Glutamatergic neuron (in vitro differentiated cells): ENCODE measurements at regions not wholly inside any gene's neighbourhood (a gene's known extent, or its start where the extent isn't known, plus 50 kb on each side); places are given as distances from the start of the nearest gene placed in this dataset.

Experiments
- DNase-seq: peaks from one replicate; pipeline ENCODE4 v3.0.0; 2022
- H3K27ac Mint-ChIP-seq: one replicate; pipeline ENCODE4 v1.8.0; 2020; ENCODE audit warnings: mild to moderate bottlenecking, mixed read lengths, inconsistent platforms; ENCODE audit not compliant: unreplicated experiment
- H3K27me3 Mint-ChIP-seq: one replicate; pipeline ENCODE4 v1.8.0; 2020; ENCODE audit warnings: mild to moderate bottlenecking, moderate library complexity, mixed read lengths, inconsistent platforms; ENCODE audit not compliant: unreplicated experiment
- H3K36me3 Mint-ChIP-seq: one replicate; pipeline ENCODE4 v1.8.0; 2020; ENCODE audit warnings: mild to moderate bottlenecking, mixed read lengths, inconsistent platforms; ENCODE audit not compliant: unreplicated experiment
- H3K4me1 Mint-ChIP-seq: one replicate; pipeline ENCODE4 v1.8.0; 2020; ENCODE audit warnings: mild to moderate bottlenecking, low read depth, mixed read lengths, inconsistent platforms; ENCODE audit not compliant: unreplicated experiment
- H3K4me3 Mint-ChIP-seq: one replicate; pipeline ENCODE4 v1.8.0; 2020; ENCODE audit warnings: mild to moderate bottlenecking, mixed read lengths, inconsistent platforms; ENCODE audit not compliant: unreplicated experiment
- H3K9me3 Mint-ChIP-seq: one replicate; pipeline ENCODE4 v1.8.0; 2020; ENCODE audit warnings: mild to moderate bottlenecking, moderate library complexity, mixed read lengths, inconsistent platforms; ENCODE audit not compliant: unreplicated experiment
- TF ChIP-seq, protein P1 (sequence below): fragments of 200-600 bp; sonication (generic); IDR thresholded peaks from one replicate; pipeline ENCODE4 v1.5.0; 2021; ENCODE audit not compliant: partially characterized antibody, unreplicated experiment

DNA sequence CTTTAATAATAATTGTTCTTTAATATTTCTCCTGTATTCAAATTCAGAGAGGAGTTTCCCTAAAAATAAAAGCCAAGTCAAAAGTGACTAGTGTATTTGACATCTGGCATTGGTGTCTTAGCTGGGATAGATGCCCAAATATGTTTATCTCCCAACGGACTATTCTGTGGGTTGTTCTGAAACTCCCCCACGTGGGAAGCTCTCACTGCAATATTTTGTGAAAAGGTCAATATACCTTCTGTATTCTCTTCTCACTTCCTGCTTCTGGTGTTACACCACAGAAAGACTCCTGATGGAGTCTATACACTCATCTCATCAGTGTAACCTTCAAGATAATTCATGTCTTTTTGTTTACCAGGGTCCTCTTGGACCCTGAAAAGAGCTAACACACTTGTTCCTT, 2052.8 kb upstream of the TENM3 start:
- H3K27ac Mint-ChIP-seq, result no peak overlapping the region
- no peak overlapping the region for H3K4me3 Mint-ChIP-seq
- no peaks in the 10 kb centered on the region for H3K27me3 Mint-ChIP-seq
- no peaks in the 10 kb centered on the region for H3K9me3 Mint-ChIP-seq
- DNase-seq, result no peak
- TF ChIP-seq, protein P1, sequence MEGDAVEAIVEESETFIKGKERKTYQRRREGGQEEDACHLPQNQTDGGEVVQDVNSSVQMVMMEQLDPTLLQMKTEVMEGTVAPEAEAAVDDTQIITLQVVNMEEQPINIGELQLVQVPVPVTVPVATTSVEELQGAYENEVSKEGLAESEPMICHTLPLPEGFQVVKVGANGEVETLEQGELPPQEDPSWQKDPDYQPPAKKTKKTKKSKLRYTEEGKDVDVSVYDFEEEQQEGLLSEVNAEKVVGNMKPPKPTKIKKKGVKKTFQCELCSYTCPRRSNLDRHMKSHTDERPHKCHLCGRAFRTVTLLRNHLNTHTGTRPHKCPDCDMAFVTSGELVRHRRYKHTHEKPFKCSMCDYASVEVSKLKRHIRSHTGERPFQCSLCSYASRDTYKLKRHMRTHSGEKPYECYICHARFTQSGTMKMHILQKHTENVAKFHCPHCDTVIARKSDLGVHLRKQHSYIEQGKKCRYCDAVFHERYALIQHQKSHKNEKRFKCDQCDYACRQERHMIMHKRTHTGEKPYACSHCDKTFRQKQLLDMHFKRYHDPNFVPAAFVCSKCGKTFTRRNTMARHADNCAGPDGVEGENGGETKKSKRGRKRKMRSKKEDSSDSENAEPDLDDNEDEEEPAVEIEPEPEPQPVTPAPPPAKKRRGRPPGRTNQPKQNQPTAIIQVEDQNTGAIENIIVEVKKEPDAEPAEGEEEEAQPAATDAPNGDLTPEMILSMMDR, result no peak
- no peaks in the 10 kb centered on the region for H3K36me3 Mint-ChIP-seq
- peaks cover 8% of the 10 kb centered on the region for H3K4me1 Mint-ChIP-seq

DNA sequence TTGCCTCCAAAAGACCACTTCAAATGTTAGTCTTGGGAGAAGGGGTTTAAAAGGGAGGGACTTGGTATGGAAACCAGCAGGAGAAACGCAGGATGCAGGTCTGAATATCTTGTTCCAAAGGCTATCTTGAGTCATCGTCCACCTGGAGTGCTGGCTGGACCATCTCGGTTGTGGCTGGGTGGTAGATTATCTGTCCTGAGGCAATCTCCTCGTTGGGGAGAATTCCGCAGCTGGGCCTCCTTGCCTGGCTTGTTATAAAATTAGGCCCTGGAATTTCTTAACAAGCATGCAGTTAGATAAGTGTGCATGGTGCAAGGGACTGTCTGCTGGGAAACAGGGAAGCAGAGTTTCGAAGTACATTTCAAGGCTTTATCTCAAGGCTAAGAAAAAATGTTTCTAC, 2045.7 kb upstream of the TENM3 start:
- Mint-ChIP-seq H3K36me3 (no peaks in the 10 kb centered on the region), H3K27me3 (no peaks in the 10 kb centered on the region), H3K27ac (no peak overlapping the region), H3K9me3 (peaks cover 3% of the 10 kb centered on the region), H3K4me1 (peaks cover 8% of the 10 kb centered on the region), H3K4me3 (no peak overlapping the region)
- no peak for DNase-seq
- TF ChIP-seq, protein P1, result no peak

DNA sequence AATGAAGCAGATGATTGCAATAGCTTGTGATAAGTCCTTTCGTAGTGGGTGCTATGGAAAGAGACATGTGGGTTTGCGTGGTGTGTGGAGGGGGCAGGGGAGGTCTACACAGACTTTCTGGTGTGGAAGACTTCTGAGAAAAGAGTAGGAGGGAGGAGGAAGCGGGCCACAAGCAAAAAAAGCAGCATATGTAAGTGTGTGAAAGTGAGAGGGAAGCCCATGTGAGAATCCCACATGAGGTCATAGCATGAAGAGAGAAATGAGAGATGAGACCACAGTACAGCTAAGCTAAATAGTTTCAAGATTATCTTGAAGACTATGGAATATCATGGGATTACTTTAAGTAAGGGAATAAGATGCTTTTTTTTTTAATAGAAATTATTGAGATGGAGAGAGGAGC, 2039.9 kb upstream of the TENM3 start:
- TF ChIP-seq, protein P1, result no peak
- Mint-ChIP-seq H3K4me1 (no peaks in the 10 kb centered on the region), H3K27me3 (no peaks in the 10 kb centered on the region), H3K36me3 (no peaks in the 10 kb centered on the region), H3K4me3 (no peak overlapping the region), H3K27ac (no peak overlapping the region), H3K9me3 (no peaks in the 10 kb centered on the region)
- DNase-seq, result no peak

DNA sequence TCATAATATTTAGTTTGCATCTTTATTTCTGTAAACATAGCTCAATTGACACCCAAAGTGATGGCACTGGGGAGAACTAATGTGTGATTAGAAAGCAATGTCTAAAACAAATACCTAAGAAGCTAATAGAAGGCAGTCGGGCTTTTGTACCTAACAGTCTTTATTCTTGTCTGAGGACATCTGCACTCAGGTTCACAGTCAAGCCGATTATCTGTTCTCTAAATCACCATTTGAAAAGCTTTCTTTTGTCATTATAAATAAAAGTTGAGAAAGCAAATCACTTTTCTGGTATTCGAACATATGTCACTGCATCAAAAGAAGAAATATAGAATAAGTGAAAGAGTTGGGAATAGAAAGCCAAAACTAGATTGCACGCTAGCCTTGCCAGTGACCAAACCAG, 2037.9 kb upstream of the TENM3 start:
- Mint-ChIP-seq H3K9me3 (no peaks in the 10 kb centered on the region), H3K4me3 (no peak overlapping the region), H3K27me3 (no peaks in the 10 kb centered on the region), H3K27ac (no peak overlapping the region), H3K36me3 (no peaks in the 10 kb centered on the region), H3K4me1 (peaks cover 2% of the 10 kb centered on the region)
- DNase-seq, result no peak
- TF ChIP-seq, protein P1, result no peak

DNA sequence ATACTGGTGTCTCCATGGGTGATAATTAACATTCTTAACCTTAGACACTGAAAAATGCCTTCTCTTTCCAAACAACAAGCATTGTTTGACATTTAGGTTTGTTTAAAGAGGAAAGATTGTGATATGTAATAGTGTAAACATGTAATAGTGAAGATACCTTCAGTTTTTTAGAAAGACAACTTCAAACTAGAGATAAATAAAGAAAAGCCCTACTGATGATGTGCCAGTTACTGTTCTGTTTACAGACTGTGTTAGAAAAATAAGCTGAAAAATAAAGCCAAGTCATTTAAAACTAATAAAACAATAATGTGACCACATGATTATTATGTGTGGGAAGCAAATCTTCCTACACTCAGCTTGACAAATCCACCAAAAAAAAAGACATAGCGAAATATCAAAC, 2035.3 kb upstream of the TENM3 start:
- Mint-ChIP-seq H3K36me3 (no peaks in the 10 kb centered on the region), H3K4me3 (no peak overlapping the region), H3K27ac (no peak overlapping the region), H3K9me3 (no peaks in the 10 kb centered on the region), H3K4me1 (peaks cover 2% of the 10 kb centered on the region), H3K27me3 (no peaks in the 10 kb centered on the region)
- TF ChIP-seq, protein P1, result no peak
- no peak for DNase-seq
